ENCODE measurements at regions not wholly inside any gene's neighbourhood (a gene's known extent, or its start where the extent isn't known, plus 50 kb on each side); places are given as distances from the start of the nearest gene placed in this dataset.

DNA sequence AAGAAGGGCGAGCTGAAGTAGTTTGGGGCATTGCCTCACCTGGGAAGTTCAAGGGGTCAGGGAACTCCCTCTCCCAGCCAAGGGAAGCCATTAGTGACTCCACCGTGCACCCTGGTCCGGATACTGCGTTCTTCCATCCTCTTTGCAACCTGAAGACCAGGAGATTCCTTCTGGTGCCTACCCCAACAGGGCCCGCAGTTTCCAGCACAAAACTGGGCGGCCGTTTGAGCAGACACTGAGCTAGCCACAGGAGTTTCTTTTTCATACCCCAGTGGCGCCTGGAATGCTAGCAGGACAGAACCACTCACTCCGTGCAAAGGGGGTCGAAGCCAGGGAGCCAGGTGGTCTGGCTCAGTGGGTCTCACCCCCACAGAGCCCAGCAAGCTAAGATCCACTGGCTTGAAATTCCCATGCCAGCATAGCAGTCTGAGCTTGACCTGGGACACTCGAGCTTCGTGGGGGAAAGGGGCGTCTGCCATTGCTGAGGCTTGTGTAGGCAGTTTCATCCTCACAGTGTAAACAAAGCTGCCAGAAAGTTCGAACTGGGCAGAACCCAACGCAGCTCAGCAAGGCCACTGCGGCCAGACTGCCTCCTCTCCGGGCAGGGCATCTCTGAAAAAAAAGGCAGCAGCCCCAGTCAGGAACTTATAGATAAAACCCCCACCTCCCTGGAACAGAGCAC, 1039.4 kb upstream of the IGFBP7 start:
- Histone ChIP-seq H3K4me2 (ENCODE audit: low read depth, low read length) (no peak overlapping the region), H3K4me1 (ENCODE audit: insufficient read depth, low read length) (no peaks in the 10 kb centered on the region), H3K9ac (ENCODE audit: insufficient read depth, low read depth, low read length) (no peak overlapping the region), H2AFZ (ENCODE audit: low read length) (no peak overlapping the region), H3K9me3 (ENCODE audit: low read length) (peaks cover 46% of the 10 kb centered on the region), H3K79me2 (ENCODE audit: insufficient read depth, low read length) (no peaks in the 10 kb centered on the region), H4K20me1 (ENCODE audit: insufficient read depth, low read length) (no peaks in the 10 kb centered on the region), H3K36me3 (replicated peaks in 1 of 2; ENCODE audit: control insufficient read depth in 1 of 2, insufficient read depth in 2 of 2, low read length in 2 of 2) (no peaks in the 10 kb centered on the region), H3K4me3 (replicated peaks in 1 of 3; ENCODE audit: insufficient read depth in 1 of 3, low read depth in 2 of 3, low read length in 3 of 3) (no peak overlapping the region), H3K27ac (ENCODE audit: extremely low read length, insufficient read depth, low read length) (no peak overlapping the region), H3K27me3 (ENCODE audit: control insufficient read depth in 1 of 2, insufficient read depth in 2 of 2, low read length in 2 of 2) (no peaks in the 10 kb centered on the region)
- CTCF ChIA-PET (ENCODE audit: low intra/inter-chr PET ratio, low total read pairs): no interaction called here
- no peak for DNase-seq (ENCODE audit: low spot score)
- no TSS peak for BruUV-seq (replicated peaks)
- intact Hi-C loops (cut with micrococcal nuclease; ENCODE audit: unreplicated experiment) (no loop called here), in situ Hi-C loops (cut with HindIII; ENCODE audit: extremely low pct_ligation_motif_present, low pct_unique_long_range_greater_than_20kb) (no loop called here)
- POLR2A ChIA-PET: no interaction called here
- FAIRE-seq: no peak
- ATAC-seq: no peak
- 16% methylated on average over 5 of the region's 17 CpGs for WGBS (ENCODE audit: low lambda C conversion rate)
- TF ChIP-seq HDAC6 (IDR thresholded peaks at IDR 0.05; ENCODE audit: low read depth, low read length): no peak
- no peak for TF ChIP-seq ZHX1 (CRISPR knock-in tag; IDR thresholded peaks at IDR 0.05; ENCODE audit: low read depth)
- no peak for TF ChIP-seq ZBTB37 (CRISPR knock-in tag; IDR thresholded peaks at IDR 0.05)
- no peak for TF ChIP-seq ZNF646 (CRISPR knock-in tag; IDR thresholded peaks at IDR 0.05)
- no peak for TF ChIP-seq TBP (CRISPR knock-in tag; IDR thresholded peaks at IDR 0.05)
- TF ChIP-seq, protein P1, sequence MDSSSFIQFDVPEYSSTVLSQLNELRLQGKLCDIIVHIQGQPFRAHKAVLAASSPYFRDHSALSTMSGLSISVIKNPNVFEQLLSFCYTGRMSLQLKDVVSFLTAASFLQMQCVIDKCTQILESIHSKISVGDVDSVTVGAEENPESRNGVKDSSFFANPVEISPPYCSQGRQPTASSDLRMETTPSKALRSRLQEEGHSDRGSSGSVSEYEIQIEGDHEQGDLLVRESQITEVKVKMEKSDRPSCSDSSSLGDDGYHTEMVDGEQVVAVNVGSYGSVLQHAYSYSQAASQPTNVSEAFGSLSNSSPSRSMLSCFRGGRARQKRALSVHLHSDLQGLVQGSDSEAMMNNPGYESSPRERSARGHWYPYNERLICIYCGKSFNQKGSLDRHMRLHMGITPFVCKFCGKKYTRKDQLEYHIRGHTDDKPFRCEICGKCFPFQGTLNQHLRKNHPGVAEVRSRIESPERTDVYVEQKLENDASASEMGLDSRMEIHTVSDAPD (CRISPR knock-in tag; IDR thresholded peaks at IDR 0.05): no peak
- no peak for TF ChIP-seq MTA1 (CRISPR knock-in tag; IDR thresholded peaks at IDR 0.05; ENCODE audit: borderline replicate concordance)
- TF ChIP-seq, protein P2, sequence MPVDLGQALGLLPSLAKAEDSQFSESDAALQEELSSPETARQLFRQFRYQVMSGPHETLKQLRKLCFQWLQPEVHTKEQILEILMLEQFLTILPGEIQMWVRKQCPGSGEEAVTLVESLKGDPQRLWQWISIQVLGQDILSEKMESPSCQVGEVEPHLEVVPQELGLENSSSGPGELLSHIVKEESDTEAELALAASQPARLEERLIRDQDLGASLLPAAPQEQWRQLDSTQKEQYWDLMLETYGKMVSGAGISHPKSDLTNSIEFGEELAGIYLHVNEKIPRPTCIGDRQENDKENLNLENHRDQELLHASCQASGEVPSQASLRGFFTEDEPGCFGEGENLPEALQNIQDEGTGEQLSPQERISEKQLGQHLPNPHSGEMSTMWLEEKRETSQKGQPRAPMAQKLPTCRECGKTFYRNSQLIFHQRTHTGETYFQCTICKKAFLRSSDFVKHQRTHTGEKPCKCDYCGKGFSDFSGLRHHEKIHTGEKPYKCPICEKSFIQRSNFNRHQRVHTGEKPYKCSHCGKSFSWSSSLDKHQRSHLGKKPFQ (CRISPR knock-in tag; IDR thresholded peaks at IDR 0.05; ENCODE audit: insufficient replicate concordance): no peak

Data from HepG2 (cell line).